Endothelial cell of umbilical vein (primary cell): ENCODE measurements at regions not wholly inside any gene's neighbourhood (a gene's known extent, or its start where the extent isn't known, plus 50 kb on each side); places are given as distances from the start of the nearest gene placed in this dataset.

Experiments used
- BruUV-seq: library from RNA; stranded (reverse); fragments of 400-500 nt; replicated peaks from 2 replicates; lab custom pipeline; 2021; lab: Mats Ljungman, UMichigan
- CTCF ChIA-PET: fragments of 300-600, 350-600 bp; sonication (Branson Sonifier 250); formaldehyde crosslinking; loops from one replicate; lab custom pipeline; 2021; ENCODE audit warnings: antibody characterized with exemption, inconsistent platforms; lab: Charles Lee
- POLR2A ChIA-PET: fragments of 300-600, 350-600 bp; sonication (Branson Sonifier 250); formaldehyde crosslinking; loops from one replicate; lab custom pipeline; 2021; ENCODE audit warnings: antibody characterized with exemption, inconsistent platforms; lab: Charles Lee
- DNase-seq: peaks from one replicate; pipeline ENCODE4 v3.0.0-alpha.2; 2011; ENCODE audit warnings: low read depth, low spot score
- FAIRE-seq: peaks from 2 replicates; lab custom pipeline; 2011; peaks lifted over from hg19 to GRCh38; lab: Jason Lieb, UNC
- H2AFZ ChIP-seq: 2 replicates; pipeline ENCODE4 v1.6.0; 2012; ENCODE audit warnings: low read depth, low read length, control low read depth, inconsistent platforms
- H3K27ac ChIP-seq: 2 replicates; pipeline ENCODE4 v1.5.1; 2011; ENCODE audit warnings: low read depth, mild to moderate bottlenecking, control low read depth, low read length, moderate library complexity; ENCODE audit not compliant: insufficient read depth
- H3K27me3 ChIP-seq, 2 experiments: 2 replicates each; pipeline versions ENCODE4 v1.6.0 to v1.6.1; 2011; ENCODE audit warnings: low read length in 2 of 2, mixed read lengths in 1 of 2; ENCODE audit not compliant: control insufficient read depth in 2 of 2, insufficient read depth in 2 of 2
- H3K36me3 ChIP-seq, 2 experiments: 2 replicates in 1 of 2; 3 replicates in 1 of 2; pipeline ENCODE4 v1.5.1; 2011; ENCODE audit warnings: low read length in 2 of 2, mild to moderate bottlenecking in 1 of 2, moderate library complexity in 1 of 2; ENCODE audit not compliant: control insufficient read depth in 2 of 2, insufficient read depth in 2 of 2; ENCODE audit errors: extremely low read depth in 1 of 2
- H3K4me1 ChIP-seq: 3 replicates; pipeline ENCODE4 v1.5.1; 2011; ENCODE audit warnings: mild to moderate bottlenecking, low read length; ENCODE audit not compliant: control insufficient read depth, insufficient read depth; ENCODE audit errors: extremely low read depth
- H3K4me2 ChIP-seq: 2 replicates; pipeline ENCODE4 v1.6.1; 2011; ENCODE audit warnings: low read length, control low read depth, mixed read lengths; ENCODE audit not compliant: insufficient read depth
- H3K4me3 ChIP-seq, 3 experiments: fragments of 200-600 bp in 1 of 3; sonication (generic), shearing (Covaris generic) in 1 of 3; replicated peaks in 1 of 3; 2 replicates each; pipeline ENCODE4 v1.5.1; 2011 to 2016; ENCODE audit warnings: control low read depth in 3 of 3, low read length in 3 of 3, mild to moderate bottlenecking in 2 of 3, inconsistent platforms in 1 of 3, low read depth in 1 of 3, moderate library complexity in 1 of 3; ENCODE audit not compliant: insufficient read depth in 1 of 3
- H3K79me2 ChIP-seq: 2 replicates; pipeline ENCODE4 v1.6.0; 2012; ENCODE audit warnings: low read length, inconsistent platforms; ENCODE audit not compliant: control insufficient read depth, insufficient read depth
- H3K9ac ChIP-seq: replicated peaks from 2 replicates; pipeline ENCODE3; 2011; ENCODE audit warnings: low read length, control low read depth; ENCODE audit not compliant: insufficient read depth; ENCODE audit errors: extremely low read depth
- H3K9me1 ChIP-seq: replicated peaks from 3 replicates; pipeline ENCODE4 v1.6.0; 2011; ENCODE audit warnings: mild to moderate bottlenecking, low read length; ENCODE audit not compliant: control insufficient read depth, insufficient read depth; ENCODE audit errors: extremely low read depth
- H3K9me3 ChIP-seq: replicated peaks from 2 replicates; pipeline ENCODE4 v1.5.1; 2012; ENCODE audit warnings: low read length, inconsistent platforms; ENCODE audit not compliant: control insufficient read depth, insufficient read depth
- H4K20me1 ChIP-seq: replicated peaks from 2 replicates; pipeline ENCODE3; 2011; ENCODE audit warnings: mild to moderate bottlenecking, low read length; ENCODE audit not compliant: control insufficient read depth, insufficient read depth; ENCODE audit errors: extremely low read depth
- EZH2 ChIP-seq: IDR thresholded peaks from 2 replicates; pipeline ENCODE4 v1.6.1; 2012; ENCODE audit warnings: borderline replicate concordance, low read depth, mild to moderate bottlenecking, moderate library complexity, low read length, inconsistent platforms; ENCODE audit not compliant: severe bottlenecking
- FOS ChIP-seq: IDR thresholded peaks from 2 replicates; pipeline ENCODE4 v1.6.1; 2011; ENCODE audit warnings: mild to moderate bottlenecking, low read length, moderate library complexity, borderline replicate concordance; ENCODE audit not compliant: insufficient read depth
- GATA2 ChIP-seq: IDR thresholded peaks from 2 replicates; pipeline ENCODE4 v1.7.0; 2011; ENCODE audit warnings: low read depth, mild to moderate bottlenecking, moderate library complexity, mixed read lengths, low read length; ENCODE audit not compliant: insufficient read length, insufficient read depth
- JUN ChIP-seq: IDR thresholded peaks from 2 replicates; pipeline ENCODE4 v1.6.1; 2011; ENCODE audit warnings: borderline replicate concordance, low read depth; ENCODE audit not compliant: insufficient read length, insufficient read depth
- MYC ChIP-seq: IDR thresholded peaks from one replicate; pipeline ENCODE4 v1.6.1; 2011; ENCODE audit warnings: mild to moderate bottlenecking, low read depth, low read length
- POLR2A ChIP-seq: IDR thresholded peaks from 2 replicates; pipeline ENCODE4 v1.6.1; 2012; ENCODE audit warnings: low read depth, mild to moderate bottlenecking, control low read depth, low read length
- POLR2AphosphoS5 ChIP-seq: IDR thresholded peaks from 2 replicates; pipeline ENCODE4 v1.6.1; 2012; ENCODE audit warnings: low read depth, mild to moderate bottlenecking, control low read depth, low read length, moderate library complexity; ENCODE audit not compliant: insufficient read depth
- dilution Hi-C: fragments of 300-500 bp; cut with MboI; formaldehyde crosslinking; loops from one replicate; pipeline ENCODE4 v1.15.0; 2019; ENCODE audit warnings: low sequenced_read_pairs; ENCODE audit not compliant: extremely low pct_ligation_motif_present
- intact Hi-C: fragments of 100-400 bp; cut with micrococcal nuclease; formaldehyde crosslinking; loops from one replicate; pipeline ENCODE4 v1.10.0; 2022
- TF ChIP-seq, protein P1 (sequence below): IDR thresholded peaks from 2 replicates; pipeline ENCODE4 v1.6.1; 2011; ENCODE audit not compliant: insufficient read depth, insufficient read length
- TF ChIP-seq, protein P2 (sequence below), 2 donors: IDR thresholded peaks; 1 replicate in 1 of 2; 2 replicates in 1 of 2; pipeline ENCODE4 v1.5.1; 2011; ENCODE audit warnings: low read length in 2 of 2, mild to moderate bottlenecking in 2 of 2, moderate library complexity in 2 of 2, control low read depth in 1 of 2, inconsistent platforms in 1 of 2, low read depth in 1 of 2; ENCODE audit not compliant: insufficient read depth in 1 of 2; ENCODE audit errors: extremely low read depth in 1 of 2

DNA sequence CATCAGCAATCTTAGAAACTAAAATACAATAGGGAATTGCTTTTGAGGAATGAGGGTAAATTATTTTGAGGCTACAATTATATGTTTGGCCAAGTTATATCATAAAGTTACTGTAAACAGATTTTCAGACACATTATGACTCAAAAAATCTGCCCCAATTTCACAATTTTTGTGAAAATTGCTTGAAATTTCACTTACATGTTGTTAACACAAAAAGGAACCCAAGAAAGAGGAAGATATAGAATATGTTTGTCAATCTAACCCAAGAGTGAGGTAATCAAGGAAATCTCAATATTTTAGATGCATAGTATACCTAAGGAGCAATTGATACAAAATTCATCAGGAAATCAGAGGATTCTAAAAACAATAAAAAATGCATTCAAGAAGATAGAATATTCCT is 73.9 kb upstream of the FNDC3A start:
- Histone ChIP-seq H3K9ac (no peak overlapping the region), H4K20me1 (no peaks in the 10 kb centered on the region), H3K27ac (no peak overlapping the region), H3K36me3 (no peaks in the 10 kb centered on the region), H3K4me3 (no peak overlapping the region), H3K4me2 (no peak overlapping the region), H2AFZ (no peak overlapping the region), H3K9me1 (no peaks in the 10 kb centered on the region), H3K27me3 (no peaks in the 10 kb centered on the region), H3K9me3 (no peaks in the 10 kb centered on the region), H3K4me1 (no peaks in the 10 kb centered on the region), H3K79me2 (no peaks in the 10 kb centered on the region)
- no peak for DNase-seq
- no peak for TF ChIP-seq MYC
- no peak for TF ChIP-seq POLR2AphosphoS5
- no peak for TF ChIP-seq POLR2A
- TF ChIP-seq, protein P1, sequence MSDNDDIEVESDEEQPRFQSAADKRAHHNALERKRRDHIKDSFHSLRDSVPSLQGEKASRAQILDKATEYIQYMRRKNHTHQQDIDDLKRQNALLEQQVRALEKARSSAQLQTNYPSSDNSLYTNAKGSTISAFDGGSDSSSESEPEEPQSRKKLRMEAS = no peak
- TF ChIP-seq FOS = no peak
- TF ChIP-seq, protein P2, sequence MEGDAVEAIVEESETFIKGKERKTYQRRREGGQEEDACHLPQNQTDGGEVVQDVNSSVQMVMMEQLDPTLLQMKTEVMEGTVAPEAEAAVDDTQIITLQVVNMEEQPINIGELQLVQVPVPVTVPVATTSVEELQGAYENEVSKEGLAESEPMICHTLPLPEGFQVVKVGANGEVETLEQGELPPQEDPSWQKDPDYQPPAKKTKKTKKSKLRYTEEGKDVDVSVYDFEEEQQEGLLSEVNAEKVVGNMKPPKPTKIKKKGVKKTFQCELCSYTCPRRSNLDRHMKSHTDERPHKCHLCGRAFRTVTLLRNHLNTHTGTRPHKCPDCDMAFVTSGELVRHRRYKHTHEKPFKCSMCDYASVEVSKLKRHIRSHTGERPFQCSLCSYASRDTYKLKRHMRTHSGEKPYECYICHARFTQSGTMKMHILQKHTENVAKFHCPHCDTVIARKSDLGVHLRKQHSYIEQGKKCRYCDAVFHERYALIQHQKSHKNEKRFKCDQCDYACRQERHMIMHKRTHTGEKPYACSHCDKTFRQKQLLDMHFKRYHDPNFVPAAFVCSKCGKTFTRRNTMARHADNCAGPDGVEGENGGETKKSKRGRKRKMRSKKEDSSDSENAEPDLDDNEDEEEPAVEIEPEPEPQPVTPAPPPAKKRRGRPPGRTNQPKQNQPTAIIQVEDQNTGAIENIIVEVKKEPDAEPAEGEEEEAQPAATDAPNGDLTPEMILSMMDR (IDR thresholded peaks at IDR 0.05; ENCODE audit: extremely low read depth in 1 of 2, insufficient read depth in 1 of 2, low read depth in 1 of 2, low read length in 2 of 2) = no peak
- no peak for TF ChIP-seq JUN
- TF ChIP-seq GATA2 = no peak
- TF ChIP-seq EZH2 = no peak
- ChIA-PET POLR2A (no interaction called here), CTCF (no interaction called here)
- dilution Hi-C loops (no loop called here), intact Hi-C loops (no loop called here)
- no TSS peak for BruUV-seq
- FAIRE-seq = no peak
